ENCODE measurements at regions not wholly inside any gene's neighbourhood (a gene's known extent, or its start where the extent isn't known, plus 50 kb on each side); places are given as distances from the start of the nearest gene placed in this dataset.

DNA sequence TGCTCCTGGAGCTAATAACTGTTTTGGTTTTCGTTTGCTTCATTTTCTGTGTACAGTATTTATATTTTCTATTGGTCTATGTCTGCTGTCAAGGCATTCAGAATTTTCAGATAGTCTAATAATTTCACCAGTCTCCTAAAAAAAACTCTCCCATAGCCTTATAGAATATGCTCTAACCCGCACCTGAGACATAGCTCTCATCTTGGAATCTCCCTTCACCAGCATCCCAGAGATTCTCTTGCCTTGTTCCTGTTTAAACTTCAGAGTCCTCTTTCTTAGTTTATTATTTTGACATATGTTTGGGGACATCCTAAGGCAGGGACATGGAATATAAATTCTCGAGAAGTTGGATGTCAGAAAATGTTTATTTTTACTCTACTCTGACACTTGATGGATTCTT lies 58.3 kb upstream of the MED4 start (continued):
- TF ChIP-seq, protein P1, sequence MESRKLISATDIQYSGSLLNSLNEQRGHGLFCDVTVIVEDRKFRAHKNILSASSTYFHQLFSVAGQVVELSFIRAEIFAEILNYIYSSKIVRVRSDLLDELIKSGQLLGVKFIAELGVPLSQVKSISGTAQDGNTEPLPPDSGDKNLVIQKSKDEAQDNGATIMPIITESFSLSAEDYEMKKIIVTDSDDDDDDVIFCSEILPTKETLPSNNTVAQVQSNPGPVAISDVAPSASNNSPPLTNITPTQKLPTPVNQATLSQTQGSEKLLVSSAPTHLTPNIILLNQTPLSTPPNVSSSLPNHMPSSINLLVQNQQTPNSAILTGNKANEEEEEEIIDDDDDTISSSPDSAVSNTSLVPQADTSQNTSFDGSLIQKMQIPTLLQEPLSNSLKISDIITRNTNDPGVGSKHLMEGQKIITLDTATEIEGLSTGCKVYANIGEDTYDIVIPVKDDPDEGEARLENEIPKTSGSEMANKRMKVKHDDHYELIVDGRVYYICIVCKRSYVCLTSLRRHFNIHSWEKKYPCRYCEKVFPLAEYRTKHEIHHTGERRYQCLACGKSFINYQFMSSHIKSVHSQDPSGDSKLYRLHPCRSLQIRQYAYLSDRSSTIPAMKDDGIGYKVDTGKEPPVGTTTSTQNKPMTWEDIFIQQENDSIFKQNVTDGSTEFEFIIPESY (IDR thresholded peaks at IDR 0.05), result no peak
- TF ChIP-seq MAX (IDR thresholded peaks at IDR 0.05) (no peak), RXRA (IDR thresholded peaks at IDR 0.05) (no peak), RAD21 (IDR thresholded peaks at IDR 0.05) (no peak)

DNA sequence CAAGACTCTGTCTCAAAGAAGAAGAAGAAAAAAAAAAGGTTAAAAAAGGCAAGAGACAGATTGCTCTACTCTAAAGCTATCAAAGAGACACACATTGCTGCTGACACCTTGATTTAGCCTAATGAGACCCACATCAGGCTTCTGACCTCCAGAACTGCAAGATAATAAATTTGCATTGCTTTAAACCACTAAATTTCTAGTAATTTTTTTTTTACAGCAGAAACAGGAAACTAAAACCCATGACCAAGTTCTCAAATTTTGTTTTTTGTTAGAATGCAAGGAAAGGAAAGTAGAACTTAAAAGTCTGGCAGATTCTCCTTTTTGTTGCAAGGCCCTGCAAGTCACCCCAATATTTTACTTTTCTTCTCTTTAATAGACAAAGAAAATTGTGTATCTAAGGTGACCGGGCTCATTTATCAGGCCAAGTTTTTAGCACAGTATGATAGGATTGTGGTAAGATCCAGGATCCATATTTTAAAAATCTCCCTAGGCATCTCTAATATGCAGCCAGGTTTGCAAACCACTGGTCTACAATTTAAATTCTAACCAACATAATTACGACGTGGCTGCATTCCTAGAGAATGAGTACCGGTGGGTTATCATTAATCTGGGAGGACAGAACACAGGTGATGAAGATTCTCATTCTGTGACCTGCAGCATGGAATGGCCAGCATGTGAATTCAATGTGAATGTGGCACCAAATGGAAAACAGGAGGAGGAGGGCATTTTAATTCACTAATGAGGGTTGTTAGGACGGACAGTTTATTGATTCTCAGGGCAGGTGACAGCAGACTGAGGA lies 56.7 kb upstream of the MED4 start:
- no peak overlapping the region for H3K9ac ChIP-seq (ENCODE audit: low read depth in 1 of 2, low read length in 2 of 2)
- H3K4me1 ChIP-seq (ENCODE audit: control insufficient read depth in 4 of 4, insufficient read depth in 4 of 4, low read length in 3 of 4), result peaks cover 0 to 5% (median 0%) of the 10 kb centered on the region in 4 donors
- no peak overlapping the region for H3K27ac ChIP-seq (ENCODE audit: low read depth in 1 of 2, low read length in 2 of 2)
- H3K36me3 ChIP-seq (ENCODE audit: control insufficient read depth in 4 of 4, insufficient read depth in 3 of 4, low read depth in 1 of 4, low read length in 3 of 4), result no peaks in the 10 kb centered on the region
- TF ChIP-seq RXRA (IDR thresholded peaks at IDR 0.05) (no peak), EGR1 (IDR thresholded peaks at IDR 0.05; ENCODE audit: low read depth in 2 of 2) (no peak)
- no peaks in the 10 kb centered on the region for H3K27me3 ChIP-seq (ENCODE audit: control insufficient read depth in 4 of 4, insufficient read depth in 4 of 4, low read length in 3 of 4)
- 81% methylated on average over 5 of the region's 5 CpGs for WGBS
- H3K9me3 ChIP-seq (ENCODE audit: control insufficient read depth in 4 of 4, low read length in 3 of 4), result no peaks in the 10 kb centered on the region
- H3K4me3 ChIP-seq (ENCODE audit: low read depth in 1 of 3, low read length in 3 of 3), result no peak overlapping the region
- no peak for DNase-seq (ENCODE audit: low spot score)

DNA sequence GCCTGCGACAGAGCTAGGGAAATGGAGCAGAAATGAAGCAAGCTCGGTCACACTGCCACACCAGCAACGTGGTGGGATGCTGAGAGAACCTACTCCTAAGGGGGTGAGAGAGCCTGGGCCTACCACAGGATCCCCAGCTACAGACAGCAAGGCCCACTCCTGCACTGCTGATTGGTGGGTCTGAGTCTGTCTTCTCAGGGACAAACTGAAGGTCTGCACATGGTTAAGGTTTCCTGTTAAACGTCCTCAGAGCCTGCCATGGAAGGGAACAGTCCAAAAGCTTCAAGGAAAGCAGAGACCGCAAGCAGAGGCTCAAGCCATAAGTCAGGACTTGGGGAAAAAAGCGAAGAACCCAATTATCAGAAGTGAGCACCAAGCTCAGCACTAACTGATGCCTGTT lies 53.5 kb upstream of the MED4 start:
- H3K4me1 ChIP-seq (ENCODE audit: control insufficient read depth in 4 of 4, insufficient read depth in 4 of 4, low read length in 3 of 4), result peaks cover 0 to 5% (median 0%) of the 10 kb centered on the region in 4 donors
- TF ChIP-seq YY1 (IDR thresholded peaks at IDR 0.05), result no peak
- TF ChIP-seq EGR1 (IDR thresholded peaks at IDR 0.05; ENCODE audit: low read depth in 2 of 2), result no peak
- TF ChIP-seq, protein P1 (IDR thresholded peaks at IDR 0.05), result no peak
- no peak for TF ChIP-seq FOXA1 (IDR thresholded peaks at IDR 0.05)
- TF ChIP-seq, protein P2, sequence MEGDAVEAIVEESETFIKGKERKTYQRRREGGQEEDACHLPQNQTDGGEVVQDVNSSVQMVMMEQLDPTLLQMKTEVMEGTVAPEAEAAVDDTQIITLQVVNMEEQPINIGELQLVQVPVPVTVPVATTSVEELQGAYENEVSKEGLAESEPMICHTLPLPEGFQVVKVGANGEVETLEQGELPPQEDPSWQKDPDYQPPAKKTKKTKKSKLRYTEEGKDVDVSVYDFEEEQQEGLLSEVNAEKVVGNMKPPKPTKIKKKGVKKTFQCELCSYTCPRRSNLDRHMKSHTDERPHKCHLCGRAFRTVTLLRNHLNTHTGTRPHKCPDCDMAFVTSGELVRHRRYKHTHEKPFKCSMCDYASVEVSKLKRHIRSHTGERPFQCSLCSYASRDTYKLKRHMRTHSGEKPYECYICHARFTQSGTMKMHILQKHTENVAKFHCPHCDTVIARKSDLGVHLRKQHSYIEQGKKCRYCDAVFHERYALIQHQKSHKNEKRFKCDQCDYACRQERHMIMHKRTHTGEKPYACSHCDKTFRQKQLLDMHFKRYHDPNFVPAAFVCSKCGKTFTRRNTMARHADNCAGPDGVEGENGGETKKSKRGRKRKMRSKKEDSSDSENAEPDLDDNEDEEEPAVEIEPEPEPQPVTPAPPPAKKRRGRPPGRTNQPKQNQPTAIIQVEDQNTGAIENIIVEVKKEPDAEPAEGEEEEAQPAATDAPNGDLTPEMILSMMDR (IDR thresholded peaks at IDR 0.05; ENCODE audit: low read depth, low read length, missing input control), result no peak
- no peak for TF ChIP-seq HNF4A (conservative IDR thresholded peaks at IDR 0.05)
- TF ChIP-seq FOXA2 (IDR thresholded peaks at IDR 0.05), result no peak
- no peak for TF ChIP-seq MAX (IDR thresholded peaks at IDR 0.05)
- no peak for TF ChIP-seq RXRA (IDR thresholded peaks at IDR 0.05)
- TF ChIP-seq GABPA (IDR thresholded peaks at IDR 0.05 in 1 of 2, conservative IDR thresholded peaks at IDR 0.05 in 1 of 2), result no peak
- no peak for TF ChIP-seq RAD21 (IDR thresholded peaks at IDR 0.05)
- no peak for TF ChIP-seq HNF4G (IDR thresholded peaks at IDR 0.05)
- no peak for TF ChIP-seq TAF1 (conservative IDR thresholded peaks at IDR 0.05)
- TF ChIP-seq SP1 (IDR thresholded peaks at IDR 0.05), result no peak
- TF ChIP-seq NR2F2 (IDR thresholded peaks at IDR 0.05), result no peak
- TF ChIP-seq, protein P3, sequence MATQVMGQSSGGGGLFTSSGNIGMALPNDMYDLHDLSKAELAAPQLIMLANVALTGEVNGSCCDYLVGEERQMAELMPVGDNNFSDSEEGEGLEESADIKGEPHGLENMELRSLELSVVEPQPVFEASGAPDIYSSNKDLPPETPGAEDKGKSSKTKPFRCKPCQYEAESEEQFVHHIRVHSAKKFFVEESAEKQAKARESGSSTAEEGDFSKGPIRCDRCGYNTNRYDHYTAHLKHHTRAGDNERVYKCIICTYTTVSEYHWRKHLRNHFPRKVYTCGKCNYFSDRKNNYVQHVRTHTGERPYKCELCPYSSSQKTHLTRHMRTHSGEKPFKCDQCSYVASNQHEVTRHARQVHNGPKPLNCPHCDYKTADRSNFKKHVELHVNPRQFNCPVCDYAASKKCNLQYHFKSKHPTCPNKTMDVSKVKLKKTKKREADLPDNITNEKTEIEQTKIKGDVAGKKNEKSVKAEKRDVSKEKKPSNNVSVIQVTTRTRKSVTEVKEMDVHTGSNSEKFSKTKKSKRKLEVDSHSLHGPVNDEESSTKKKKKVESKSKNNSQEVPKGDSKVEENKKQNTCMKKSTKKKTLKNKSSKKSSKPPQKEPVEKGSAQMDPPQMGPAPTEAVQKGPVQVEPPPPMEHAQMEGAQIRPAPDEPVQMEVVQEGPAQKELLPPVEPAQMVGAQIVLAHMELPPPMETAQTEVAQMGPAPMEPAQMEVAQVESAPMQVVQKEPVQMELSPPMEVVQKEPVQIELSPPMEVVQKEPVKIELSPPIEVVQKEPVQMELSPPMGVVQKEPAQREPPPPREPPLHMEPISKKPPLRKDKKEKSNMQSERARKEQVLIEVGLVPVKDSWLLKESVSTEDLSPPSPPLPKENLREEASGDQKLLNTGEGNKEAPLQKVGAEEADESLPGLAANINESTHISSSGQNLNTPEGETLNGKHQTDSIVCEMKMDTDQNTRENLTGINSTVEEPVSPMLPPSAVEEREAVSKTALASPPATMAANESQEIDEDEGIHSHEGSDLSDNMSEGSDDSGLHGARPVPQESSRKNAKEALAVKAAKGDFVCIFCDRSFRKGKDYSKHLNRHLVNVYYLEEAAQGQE (IDR thresholded peaks at IDR 0.05), result no peak
- no peak overlapping the region for H3K4me3 ChIP-seq (ENCODE audit: low read depth in 1 of 3, low read length in 3 of 3)
- H3K9me3 ChIP-seq (ENCODE audit: control insufficient read depth in 4 of 4, low read length in 3 of 4), result no peaks in the 10 kb centered on the region
- no peak overlapping the region for H3K27ac ChIP-seq (ENCODE audit: low read depth in 1 of 2, low read length in 2 of 2)
- no peaks in the 10 kb centered on the region for H3K36me3 ChIP-seq (ENCODE audit: control insufficient read depth in 4 of 4, insufficient read depth in 3 of 4, low read depth in 1 of 4, low read length in 3 of 4)
- no peaks in the 10 kb centered on the region for H3K27me3 ChIP-seq (ENCODE audit: control insufficient read depth in 4 of 4, insufficient read depth in 4 of 4, low read length in 3 of 4)
- 83% methylated on average over 6 of the region's 6 CpGs for WGBS
- DNase-seq (ENCODE audit: low spot score), result no peak
- no peak overlapping the region for H3K9ac ChIP-seq (ENCODE audit: low read depth in 1 of 2, low read length in 2 of 2)
